ENCODE measurements at regions not wholly inside any gene's neighbourhood (a gene's known extent, or its start where the extent isn't known, plus 50 kb on each side); places are given as distances from the start of the nearest gene placed in this dataset.

DNA sequence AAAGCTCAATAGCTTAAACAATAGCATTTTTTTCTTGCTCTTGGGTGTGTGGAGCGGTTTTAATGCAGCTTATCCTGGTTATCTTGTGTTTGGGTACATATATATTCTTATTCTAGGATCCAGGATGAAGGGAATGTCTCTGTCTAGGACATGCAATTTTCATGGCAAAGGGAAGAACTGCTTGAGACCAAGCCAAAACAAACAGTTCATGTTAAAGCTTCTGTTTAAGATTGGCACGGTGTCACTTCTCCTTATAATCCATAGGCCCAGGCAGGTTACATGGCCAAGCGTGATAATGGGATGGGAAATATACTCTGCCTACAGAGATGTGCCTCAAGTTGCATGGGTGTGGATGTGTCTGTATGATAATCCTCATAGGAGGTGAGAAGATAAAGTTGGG is 177.1 kb upstream of the PGR start:
- Mint-ChIP-seq H3K27ac (no peak overlapping the region), H3K9me3 (peaks cover 0 to 9% (median 4%) of the 10 kb centered on the region in 11 donors), H3K4me1 (no peaks in the 10 kb centered on the region), H3K36me3 (no peaks in the 10 kb centered on the region), H3K27me3 (no peaks in the 10 kb centered on the region), H3K4me3 (no peak overlapping the region)
- ChIA-PET CTCF (no interaction called here), POLR2A (no interaction called here)
- Histone ChIP-seq H3K4me1 (ENCODE audit: control insufficient read depth in 2 of 2, insufficient read depth in 2 of 2, low read length in 2 of 2) (no peaks in the 10 kb centered on the region), H3K27ac (ENCODE audit: low read depth, low read length) (no peak overlapping the region), H3K27me3 (ENCODE audit: control insufficient read depth in 2 of 2, insufficient read depth in 2 of 2, low read length in 2 of 2) (no peaks in the 10 kb centered on the region), H3K4me3 (ENCODE audit: low read length) (no peak overlapping the region), H3K36me3 (ENCODE audit: control insufficient read depth in 2 of 3, insufficient read depth in 3 of 3, low read length in 3 of 3) (no peaks in the 10 kb centered on the region), H3K9me3 (ENCODE audit: control insufficient read depth in 2 of 3, low read length in 3 of 3) (no peaks in the 10 kb centered on the region)
- ATAC-seq: no peak
- intact Hi-C loops (cut with micrococcal nuclease): no loop called here
- DNase-seq: no peak

GRCh38 chr11:101305496-101305895 is 175.9 kb upstream of the PGR start:
- DNase-seq (no peak), ATAC-seq (no peak)
- no peak overlapping the region for H3K4me3 Mint-ChIP-seq
- Histone ChIP-seq H3K9me3 (ENCODE audit: control insufficient read depth in 2 of 3, low read length in 3 of 3) (no peaks in the 10 kb centered on the region), H3K4me1 (ENCODE audit: control insufficient read depth in 2 of 2, insufficient read depth in 2 of 2, low read length in 2 of 2) (no peaks in the 10 kb centered on the region), H3K27me3 (ENCODE audit: control insufficient read depth in 2 of 2, insufficient read depth in 2 of 2, low read length in 2 of 2) (no peaks in the 10 kb centered on the region), H3K4me3 (ENCODE audit: low read length) (no peak overlapping the region), H3K36me3 (ENCODE audit: control insufficient read depth in 2 of 3, insufficient read depth in 3 of 3, low read length in 3 of 3) (no peaks in the 10 kb centered on the region), H3K27ac (ENCODE audit: low read depth, low read length) (no peak overlapping the region)
- no peaks in the 10 kb centered on the region for H3K27me3 Mint-ChIP-seq
- no peak overlapping the region for H3K27ac Mint-ChIP-seq
- no peaks in the 10 kb centered on the region for H3K4me1 Mint-ChIP-seq
- ChIA-PET POLR2A (no interaction called here), CTCF (no interaction called here)
- no peaks in the 10 kb centered on the region for H3K36me3 Mint-ChIP-seq
- peaks cover 0 to 5% (median 1%) of the 10 kb centered on the region in 11 donors for H3K9me3 Mint-ChIP-seq
- intact Hi-C loops (cut with micrococcal nuclease): no loop called here

- no peaks in the 10 kb centered on the region for H3K9me3 ChIP-seq (ENCODE audit: control insufficient read depth in 2 of 3, low read length in 3 of 3)
- no peak overlapping the region for H3K27ac ChIP-seq (ENCODE audit: low read depth, low read length)
- POLR2A ChIA-PET: no interaction called here
- H3K4me3 ChIP-seq (ENCODE audit: low read length): no peak overlapping the region
- CTCF ChIA-PET: no interaction called here
- H3K27me3 ChIP-seq (ENCODE audit: control insufficient read depth in 2 of 2, insufficient read depth in 2 of 2, low read length in 2 of 2): no peaks in the 10 kb centered on the region
- Mint-ChIP-seq H3K4me1 (no peaks in the 10 kb centered on the region), H3K4me3 (no peak overlapping the region), H3K36me3 (peaks cover 0 to 5% (median 0%) of the 10 kb centered on the region in 5 donors), H3K27me3 (no peaks in the 10 kb centered on the region), H3K27ac (no peak overlapping the region), H3K9me3 (peaks cover 0 to 15% (median 7%) of the 10 kb centered on the region in 11 donors)
- H3K4me1 ChIP-seq (ENCODE audit: control insufficient read depth in 2 of 2, insufficient read depth in 2 of 2, low read length in 2 of 2): no peaks in the 10 kb centered on the region
- DNase-seq (no peak), ATAC-seq (no peak)
- intact Hi-C loops (cut with micrococcal nuclease): no loop called here
- H3K36me3 ChIP-seq (ENCODE audit: control insufficient read depth in 2 of 3, insufficient read depth in 3 of 3, low read length in 3 of 3): no peaks in the 10 kb centered on the region
Observed at GRCh38 chr11:101299210-101299609, 169.6 kb upstream of the PGR start.

DNA sequence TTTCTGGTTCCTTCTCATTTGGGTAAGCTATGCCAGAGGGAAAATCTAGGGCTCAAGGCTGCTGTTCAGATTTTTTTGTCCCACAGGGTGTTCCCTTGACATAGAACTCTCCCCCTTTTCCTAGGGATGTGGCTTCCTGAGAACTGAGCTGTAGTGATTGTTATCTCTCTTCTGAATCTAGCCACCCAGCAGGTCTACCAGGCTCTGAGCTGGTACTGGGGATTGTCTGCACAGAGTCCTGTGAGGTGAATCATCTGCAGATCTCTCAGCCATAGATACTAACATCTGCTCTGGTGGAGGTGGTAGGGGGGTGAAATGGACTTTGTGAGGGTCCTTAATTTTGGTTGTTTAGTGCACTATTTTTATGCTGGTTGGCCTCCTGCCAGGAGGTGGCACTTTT is 167.3 kb upstream of the PGR start:
- DNase-seq: no peak
- Mint-ChIP-seq H3K4me3 (no peak overlapping the region), H3K27me3 (no peaks in the 10 kb centered on the region), H3K9me3 (peaks cover 3 to 25% (median 9%) of the 10 kb centered on the region in 11 donors), H3K36me3 (peaks cover 0 to 5% (median 0%) of the 10 kb centered on the region in 5 donors), H3K4me1 (no peaks in the 10 kb centered on the region), H3K27ac (no peak overlapping the region)
- Histone ChIP-seq H3K36me3 (ENCODE audit: control insufficient read depth in 2 of 3, insufficient read depth in 3 of 3, low read length in 3 of 3) (no peaks in the 10 kb centered on the region), H3K4me3 (ENCODE audit: low read length) (no peak overlapping the region), H3K9me3 (ENCODE audit: control insufficient read depth in 2 of 3, low read length in 3 of 3) (no peaks in the 10 kb centered on the region), H3K4me1 (ENCODE audit: control insufficient read depth in 2 of 2, insufficient read depth in 2 of 2, low read length in 2 of 2) (no peaks in the 10 kb centered on the region), H3K27me3 (ENCODE audit: control insufficient read depth in 2 of 2, insufficient read depth in 2 of 2, low read length in 2 of 2) (no peaks in the 10 kb centered on the region), H3K27ac (ENCODE audit: low read depth, low read length) (no peak overlapping the region)
- POLR2A ChIA-PET: no interaction called here
- intact Hi-C loops (cut with micrococcal nuclease): no loop called here
- no peak for ATAC-seq
- CTCF ChIA-PET: no interaction called here

GRCh38 chr11:101292661-101293240 is 163.1 kb upstream of the PGR start:
- POLR2A ChIA-PET: no interaction called here
- no peaks in the 10 kb centered on the region for H3K27me3 Mint-ChIP-seq

DNA sequence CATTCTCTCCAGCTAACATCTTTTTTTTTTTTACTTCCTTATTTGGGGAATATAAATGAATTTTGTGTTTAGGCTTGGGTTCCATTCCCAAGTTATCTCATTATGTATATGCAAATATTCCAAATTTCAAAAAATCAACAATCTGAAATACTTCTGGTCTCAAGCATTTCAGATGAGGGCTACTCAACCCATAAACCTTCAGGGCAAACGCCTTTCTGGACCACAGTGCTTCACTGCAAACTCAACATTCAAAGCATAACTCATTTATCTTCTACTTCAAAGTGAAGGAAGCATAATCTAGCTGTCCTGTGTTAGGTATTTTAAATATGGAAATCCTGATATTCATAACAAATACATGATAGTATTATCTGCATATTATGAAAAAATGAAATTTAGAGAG is 161.7 kb upstream of the PGR start:
- Histone ChIP-seq H3K4me1 (ENCODE audit: control insufficient read depth in 2 of 2, insufficient read depth in 2 of 2, low read length in 2 of 2) (no peaks in the 10 kb centered on the region), H3K36me3 (ENCODE audit: control insufficient read depth in 2 of 3, insufficient read depth in 3 of 3, low read length in 3 of 3) (no peaks in the 10 kb centered on the region), H3K27ac (ENCODE audit: low read depth, low read length) (no peak overlapping the region), H3K9me3 (ENCODE audit: control insufficient read depth in 2 of 3, low read length in 3 of 3) (peaks cover 0 to 5% (median 0%) of the 10 kb centered on the region in 3 experiments), H3K4me3 (ENCODE audit: low read length) (no peak overlapping the region), H3K27me3 (ENCODE audit: control insufficient read depth in 2 of 2, insufficient read depth in 2 of 2, low read length in 2 of 2) (no peaks in the 10 kb centered on the region)
- peaks cover 4 to 36% (median 14%) of the 10 kb centered on the region in 11 donors for H3K9me3 Mint-ChIP-seq
- H3K4me3 Mint-ChIP-seq: no peak overlapping the region
- POLR2A ChIA-PET: no interaction called here
- peaks cover 0 to 6% (median 0%) of the 10 kb centered on the region in 5 donors for H3K36me3 Mint-ChIP-seq
- ATAC-seq (no peak), DNase-seq (no peak)
- H3K27ac Mint-ChIP-seq: no peak overlapping the region
- intact Hi-C loops (cut with micrococcal nuclease): no loop called here
- CTCF ChIA-PET: no interaction called here
- no peaks in the 10 kb centered on the region for H3K4me1 Mint-ChIP-seq
- H3K27me3 Mint-ChIP-seq: no peaks in the 10 kb centered on the region

More at GRCh38 chr11:101292661-101293240, 163.1 kb upstream of the PGR start:
- Histone ChIP-seq H3K27ac (ENCODE audit: low read depth, low read length) (no peak overlapping the region), H3K9me3 (ENCODE audit: control insufficient read depth in 2 of 3, low read length in 3 of 3) (peaks cover 0 to 5% (median 0%) of the 10 kb centered on the region in 3 experiments), H3K4me1 (ENCODE audit: control insufficient read depth in 2 of 2, insufficient read depth in 2 of 2, low read length in 2 of 2) (no peaks in the 10 kb centered on the region), H3K4me3 (ENCODE audit: low read length) (no peak overlapping the region), H3K27me3 (ENCODE audit: control insufficient read depth in 2 of 2, insufficient read depth in 2 of 2, low read length in 2 of 2) (no peaks in the 10 kb centered on the region), H3K36me3 (ENCODE audit: control insufficient read depth in 2 of 3, insufficient read depth in 3 of 3, low read length in 3 of 3) (no peaks in the 10 kb centered on the region)
- ATAC-seq: no peak
- Mint-ChIP-seq H3K4me3 (no peak overlapping the region), H3K27ac (no peak overlapping the region), H3K4me1 (no peaks in the 10 kb centered on the region), H3K9me3 (peaks cover 4 to 36% (median 14%) of the 10 kb centered on the region in 11 donors), H3K36me3 (peaks cover 0 to 6% (median 0%) of the 10 kb centered on the region in 5 donors)
- CTCF ChIA-PET: no interaction called here
- intact Hi-C loops (cut with micrococcal nuclease): no loop called here
- no peak for DNase-seq

GRCh38 chr11:101288392-101288791 is 158.8 kb upstream of the PGR start:
- H3K4me1 ChIP-seq (ENCODE audit: control insufficient read depth in 2 of 2, insufficient read depth in 2 of 2, low read length in 2 of 2): no peaks in the 10 kb centered on the region
- Mint-ChIP-seq H3K36me3 (peaks cover 0 to 6% (median 0%) of the 10 kb centered on the region in 5 donors), H3K27me3 (no peaks in the 10 kb centered on the region), H3K4me3 (no peak overlapping the region), H3K27ac (no peak overlapping the region), H3K9me3 (peaks cover 2 to 30% (median 10%) of the 10 kb centered on the region in 11 donors), H3K4me1 (no peaks in the 10 kb centered on the region)
- H3K9me3 ChIP-seq (ENCODE audit: control insufficient read depth in 2 of 3, low read length in 3 of 3): peaks cover 0 to 5% (median 0%) of the 10 kb centered on the region in 3 experiments
- H3K4me3 ChIP-seq (ENCODE audit: low read length): no peak overlapping the region
- intact Hi-C loops (cut with micrococcal nuclease): no loop called here
- no peaks in the 10 kb centered on the region for H3K27me3 ChIP-seq (ENCODE audit: control insufficient read depth in 2 of 2, insufficient read depth in 2 of 2, low read length in 2 of 2)
- ChIA-PET CTCF (no interaction called here), POLR2A (no interaction called here)
- DNase-seq: no peak
- no peak overlapping the region for H3K27ac ChIP-seq (ENCODE audit: low read depth, low read length)
- H3K36me3 ChIP-seq (ENCODE audit: control insufficient read depth in 2 of 3, insufficient read depth in 3 of 3, low read length in 3 of 3): no peaks in the 10 kb centered on the region
- ATAC-seq: no peak

Data from naive thymus-derived CD4-positive, alpha-beta T cell (primary cell).